SK-N-MC (cell line): ENCODE measurements at regions not wholly inside any gene's neighbourhood (a gene's known extent, or its start where the extent isn't known, plus 50 kb on each side); places are given as distances from the start of the nearest gene placed in this dataset.

Experiments used
- EZH2 ChIP-seq: fragments of 200-600 bp; sonication (generic); IDR thresholded peaks from one replicate; pipeline ENCODE4 v1.6.1; 2017; ENCODE audit warnings: antibody characterized with exemption
- POLR2AphosphoS5 ChIP-seq: IDR thresholded peaks from 2 replicates; pipeline ENCODE4 v1.6.1; 2012; ENCODE audit warnings: mild to moderate bottlenecking, low read depth, low read length, borderline replicate concordance

- no peak for TF ChIP-seq EZH2
- TF ChIP-seq POLR2AphosphoS5 = no peak
These were observed 98.3 kb upstream of the MTHFD1L start for GRCh38 chr6:150767161-150767560.
